A549 (cell line): ENCODE measurements at regions not wholly inside any gene's neighbourhood (a gene's known extent, or its start where the extent isn't known, plus 50 kb on each side); places are given as distances from the start of the nearest gene placed in this dataset.

Experiments
- FOSL2 ChIP-seq, 2 experiments: fragments of 450-650 bp in 1 of 2; fragments of >200 bp in 1 of 2; sonication (Bioruptor Twin) in 1 of 2; formaldehyde crosslinking; IDR thresholded peaks; 2 replicates each; pipeline versions ENCODE4 v1.5.0 to v1.6.1; 2016 to 2020; ENCODE audit warnings: mild to moderate bottlenecking in 1 of 2, moderate library complexity in 1 of 2
- KDM1A ChIP-seq: fragments of 200-600 bp; sonication (generic); IDR thresholded peaks from 2 replicates; pipeline ENCODE4 v1.6.1; 2016; ENCODE audit warnings: low read depth, mild to moderate bottlenecking
- MYC ChIP-seq: IDR thresholded peaks from 2 replicates; pipeline ENCODE4 v1.6.1; 2012; ENCODE audit warnings: mild to moderate bottlenecking, inconsistent platforms, low read length, improper control_type of control experiment, borderline replicate concordance
- POLR2A ChIP-seq: IDR thresholded peaks from 2 replicates; pipeline ENCODE4 v1.6.1; 2012; ENCODE audit warnings: mild to moderate bottlenecking, low read length
- RAD21 ChIP-seq, 2 experiments: fragments of >200 bp in 1 of 2; sonication (Bioruptor Twin) in 1 of 2; formaldehyde crosslinking in 1 of 2; IDR thresholded peaks in 1 of 2; conservative IDR thresholded peaks in 1 of 2; 2 replicates in 1 of 2; 3 replicates in 1 of 2; pipeline ENCODE4 v1.6.1; 2012 to 2018; ENCODE audit warnings: inconsistent platforms in 1 of 2
- TF ChIP-seq, protein P1 (sequence below): IDR thresholded peaks from 2 replicates; pipeline ENCODE4 v1.6.1; 2012
- TF ChIP-seq, protein P2 (sequence below): fragments of >200 bp; sonication (Bioruptor Twin); formaldehyde crosslinking; IDR thresholded peaks from 3 replicates; pipeline ENCODE4 v1.5.1; 2016
- TF ChIP-seq, protein P3 (sequence below): fragments of 450-650 bp; IDR thresholded peaks from 2 replicates; pipeline ENCODE4 v1.6.1; 2014; ENCODE audit warnings: antibody characterized with exemption

DNA sequence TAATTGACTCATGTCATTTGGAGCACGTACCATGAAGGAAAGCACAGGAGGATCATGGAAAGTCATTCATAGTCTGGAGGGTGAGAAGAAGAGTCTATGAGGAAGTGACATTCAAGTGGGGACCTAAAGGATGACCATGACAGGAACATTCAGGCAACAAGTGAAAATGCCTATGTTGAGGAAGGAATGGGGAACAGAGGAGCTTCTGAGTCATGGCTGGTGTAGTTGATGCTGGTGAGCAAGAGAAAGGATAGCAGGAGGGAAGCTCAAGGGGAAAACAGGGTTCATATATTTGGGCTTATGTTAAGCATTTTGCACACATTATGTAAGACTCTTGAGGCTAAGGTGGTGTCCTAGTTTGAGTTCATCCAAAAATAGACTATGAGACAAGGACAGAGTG, 318.6 kb downstream of the HNRNPD start:
- TF ChIP-seq, protein P1, sequence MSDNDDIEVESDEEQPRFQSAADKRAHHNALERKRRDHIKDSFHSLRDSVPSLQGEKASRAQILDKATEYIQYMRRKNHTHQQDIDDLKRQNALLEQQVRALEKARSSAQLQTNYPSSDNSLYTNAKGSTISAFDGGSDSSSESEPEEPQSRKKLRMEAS = no peak
- TF ChIP-seq POLR2A = no peak
- TF ChIP-seq, protein P2, sequence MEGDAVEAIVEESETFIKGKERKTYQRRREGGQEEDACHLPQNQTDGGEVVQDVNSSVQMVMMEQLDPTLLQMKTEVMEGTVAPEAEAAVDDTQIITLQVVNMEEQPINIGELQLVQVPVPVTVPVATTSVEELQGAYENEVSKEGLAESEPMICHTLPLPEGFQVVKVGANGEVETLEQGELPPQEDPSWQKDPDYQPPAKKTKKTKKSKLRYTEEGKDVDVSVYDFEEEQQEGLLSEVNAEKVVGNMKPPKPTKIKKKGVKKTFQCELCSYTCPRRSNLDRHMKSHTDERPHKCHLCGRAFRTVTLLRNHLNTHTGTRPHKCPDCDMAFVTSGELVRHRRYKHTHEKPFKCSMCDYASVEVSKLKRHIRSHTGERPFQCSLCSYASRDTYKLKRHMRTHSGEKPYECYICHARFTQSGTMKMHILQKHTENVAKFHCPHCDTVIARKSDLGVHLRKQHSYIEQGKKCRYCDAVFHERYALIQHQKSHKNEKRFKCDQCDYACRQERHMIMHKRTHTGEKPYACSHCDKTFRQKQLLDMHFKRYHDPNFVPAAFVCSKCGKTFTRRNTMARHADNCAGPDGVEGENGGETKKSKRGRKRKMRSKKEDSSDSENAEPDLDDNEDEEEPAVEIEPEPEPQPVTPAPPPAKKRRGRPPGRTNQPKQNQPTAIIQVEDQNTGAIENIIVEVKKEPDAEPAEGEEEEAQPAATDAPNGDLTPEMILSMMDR = no peak
- TF ChIP-seq MYC = no peak
- TF ChIP-seq RAD21 (conservative IDR thresholded peaks at IDR 0.05 in 1 of 2, IDR thresholded peaks at IDR 0.05 in 1 of 2) = no peak
- TF ChIP-seq, protein P3, sequence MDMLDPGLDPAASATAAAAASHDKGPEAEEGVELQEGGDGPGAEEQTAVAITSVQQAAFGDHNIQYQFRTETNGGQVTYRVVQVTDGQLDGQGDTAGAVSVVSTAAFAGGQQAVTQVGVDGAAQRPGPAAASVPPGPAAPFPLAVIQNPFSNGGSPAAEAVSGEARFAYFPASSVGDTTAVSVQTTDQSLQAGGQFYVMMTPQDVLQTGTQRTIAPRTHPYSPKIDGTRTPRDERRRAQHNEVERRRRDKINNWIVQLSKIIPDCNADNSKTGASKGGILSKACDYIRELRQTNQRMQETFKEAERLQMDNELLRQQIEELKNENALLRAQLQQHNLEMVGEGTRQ = no peak
- no peak for TF ChIP-seq FOSL2 (IDR thresholded peaks at IDR 0.05)
- no peak for TF ChIP-seq FOSL2 (CRISPR knock-in tag; IDR thresholded peaks at IDR 0.05)
- TF ChIP-seq KDM1A = no peak
